ENCODE measurements at regions not wholly inside any gene's neighbourhood (a gene's known extent, or its start where the extent isn't known, plus 50 kb on each side); places are given as distances from the start of the nearest gene placed in this dataset.
A peak's percentile ranks its signal among the peaks of the same experiment; 100 is the strongest.

DNA sequence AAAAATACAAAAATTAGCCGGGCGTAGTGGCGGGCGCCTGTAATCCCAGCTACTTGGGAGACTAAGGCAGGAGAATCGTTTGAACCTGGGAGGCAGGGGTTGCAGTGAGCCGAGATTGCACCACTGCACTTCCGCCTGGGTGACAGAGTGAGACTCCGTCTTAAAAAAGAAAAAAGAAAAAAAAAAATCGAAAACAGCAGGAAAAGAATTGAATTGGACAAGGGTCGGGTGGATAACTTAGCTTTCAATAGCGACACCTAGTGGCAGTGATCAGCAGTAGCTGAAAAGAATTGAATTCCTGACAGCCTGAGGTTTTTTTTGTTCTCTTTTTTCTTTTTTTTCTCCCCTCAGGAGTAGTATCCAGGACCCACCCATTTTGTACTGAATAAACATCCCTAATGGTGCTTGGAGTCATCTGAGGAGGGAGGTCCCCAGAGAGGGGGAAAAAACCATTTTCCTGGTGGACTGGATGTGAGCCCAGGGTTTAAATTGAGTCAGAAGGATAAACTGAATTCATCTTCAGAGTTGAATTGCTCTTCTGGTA is 55.1 kb downstream of the CYCS start:
- DNase-seq (peak; percentile 70), ATAC-seq (ENCODE audit: insufficient read depth, low read depth) (peak; percentile 85)
- no peak overlapping the region for H3K27ac ChIP-seq (ENCODE audit: low read length)
- no peak overlapping the region for H3K4me3 ChIP-seq (ENCODE audit: low read depth in 1 of 2, low read length in 2 of 2)
- H3K79me2 ChIP-seq (ENCODE audit: insufficient read depth, low read length): no peaks in the 10 kb centered on the region
- peak overlapping the region; percentile 37; the same call in 1 of the 2 replicates for H3K4me2 ChIP-seq (ENCODE audit: insufficient read depth, low read length)
- peaks cover 6% of the 10 kb centered on the region; the same call in 1 of the 2 replicates for H3K4me1 ChIP-seq (ENCODE audit: insufficient read depth, low read length)
- no peaks in the 10 kb centered on the region for H3K9me3 ChIP-seq (ENCODE audit: insufficient read depth, low read length, severe bottlenecking)
- H3K9ac ChIP-seq (ENCODE audit: low read depth, low read length): no peak overlapping the region
- H2AFZ ChIP-seq (ENCODE audit: low read depth, low read length): no peak overlapping the region
- TF ChIP-seq EZH2 (IDR thresholded peaks at IDR 0.05; ENCODE audit: borderline replicate concordance, low read depth, low read length, severe bottlenecking): no peak
- TF ChIP-seq, protein P1, sequence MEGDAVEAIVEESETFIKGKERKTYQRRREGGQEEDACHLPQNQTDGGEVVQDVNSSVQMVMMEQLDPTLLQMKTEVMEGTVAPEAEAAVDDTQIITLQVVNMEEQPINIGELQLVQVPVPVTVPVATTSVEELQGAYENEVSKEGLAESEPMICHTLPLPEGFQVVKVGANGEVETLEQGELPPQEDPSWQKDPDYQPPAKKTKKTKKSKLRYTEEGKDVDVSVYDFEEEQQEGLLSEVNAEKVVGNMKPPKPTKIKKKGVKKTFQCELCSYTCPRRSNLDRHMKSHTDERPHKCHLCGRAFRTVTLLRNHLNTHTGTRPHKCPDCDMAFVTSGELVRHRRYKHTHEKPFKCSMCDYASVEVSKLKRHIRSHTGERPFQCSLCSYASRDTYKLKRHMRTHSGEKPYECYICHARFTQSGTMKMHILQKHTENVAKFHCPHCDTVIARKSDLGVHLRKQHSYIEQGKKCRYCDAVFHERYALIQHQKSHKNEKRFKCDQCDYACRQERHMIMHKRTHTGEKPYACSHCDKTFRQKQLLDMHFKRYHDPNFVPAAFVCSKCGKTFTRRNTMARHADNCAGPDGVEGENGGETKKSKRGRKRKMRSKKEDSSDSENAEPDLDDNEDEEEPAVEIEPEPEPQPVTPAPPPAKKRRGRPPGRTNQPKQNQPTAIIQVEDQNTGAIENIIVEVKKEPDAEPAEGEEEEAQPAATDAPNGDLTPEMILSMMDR (IDR thresholded peaks at IDR 0.05; ENCODE audit: borderline replicate concordance, extremely low read depth, low read length, poor library complexity, severe bottlenecking): peak; percentile 88
- no peaks in the 10 kb centered on the region for H3K36me3 ChIP-seq (ENCODE audit: insufficient read depth, low read length)
- H4K20me1 ChIP-seq (ENCODE audit: insufficient read depth, low read length): no peaks in the 10 kb centered on the region
- H3K27me3 ChIP-seq (ENCODE audit: insufficient read depth, low read length, poor library complexity): no peaks in the 10 kb centered on the region

DNA sequence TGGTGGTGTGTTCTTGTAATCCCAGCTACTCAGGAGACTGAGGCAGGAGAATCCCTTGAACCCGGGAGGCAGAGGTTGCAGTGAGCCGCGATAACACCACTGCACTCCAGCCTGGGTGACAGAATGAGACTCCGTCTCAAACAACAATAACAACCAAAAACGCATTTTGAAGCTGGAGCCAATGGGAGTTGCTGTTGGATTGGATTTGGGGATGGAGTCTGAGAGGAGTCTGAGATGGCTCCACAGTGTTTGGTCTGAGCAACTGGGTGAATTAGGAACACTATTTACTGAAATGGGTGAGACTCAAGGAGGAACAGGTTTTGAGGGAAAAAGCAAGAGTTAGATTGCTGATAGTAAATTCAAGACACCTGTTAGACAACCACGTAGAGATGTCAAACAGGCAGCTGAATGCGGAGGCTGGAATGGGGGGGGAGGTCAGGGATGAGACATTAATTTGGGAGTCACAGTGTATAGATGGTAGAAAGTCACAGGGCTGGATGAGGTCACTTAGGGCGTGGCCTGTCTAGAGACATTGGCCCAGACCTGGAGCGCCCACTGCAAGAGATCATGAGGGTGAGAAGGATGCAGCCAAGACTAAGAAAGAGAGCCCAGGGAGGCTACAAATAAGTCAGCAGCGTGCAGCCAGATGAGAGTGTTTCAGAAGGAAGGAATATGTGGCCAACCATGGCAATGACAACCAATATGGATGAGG is 56.4 kb downstream of the CYCS start:
- no peaks in the 10 kb centered on the region for H3K36me3 ChIP-seq (ENCODE audit: insufficient read depth, low read length)
- no peak overlapping the region for H2AFZ ChIP-seq (ENCODE audit: low read depth, low read length)
- H3K27me3 ChIP-seq (ENCODE audit: insufficient read depth, low read length, poor library complexity): no peaks in the 10 kb centered on the region
- H3K27ac ChIP-seq (ENCODE audit: low read length): no peak overlapping the region
- H3K9ac ChIP-seq (ENCODE audit: low read depth, low read length): no peak overlapping the region
- no peak overlapping the region for H3K4me2 ChIP-seq (ENCODE audit: insufficient read depth, low read length)
- H4K20me1 ChIP-seq (ENCODE audit: insufficient read depth, low read length): no peaks in the 10 kb centered on the region
- H3K4me1 ChIP-seq (ENCODE audit: insufficient read depth, low read length): peaks cover 6% of the 10 kb centered on the region; the same call in 1 of the 2 replicates
- DNase-seq (no peak), ATAC-seq (ENCODE audit: insufficient read depth, low read depth) (no peak)
- no peaks in the 10 kb centered on the region for H3K9me3 ChIP-seq (ENCODE audit: insufficient read depth, low read length, severe bottlenecking)
- H3K79me2 ChIP-seq (ENCODE audit: insufficient read depth, low read length): no peaks in the 10 kb centered on the region
- H3K4me3 ChIP-seq (ENCODE audit: low read depth in 1 of 2, low read length in 2 of 2): no peak overlapping the region
- TF ChIP-seq, protein P1 (IDR thresholded peaks at IDR 0.05; ENCODE audit: borderline replicate concordance, extremely low read depth, low read length, poor library complexity, severe bottlenecking): no peak
- TF ChIP-seq EZH2 (IDR thresholded peaks at IDR 0.05; ENCODE audit: borderline replicate concordance, low read depth, low read length, severe bottlenecking): no peak

DNA sequence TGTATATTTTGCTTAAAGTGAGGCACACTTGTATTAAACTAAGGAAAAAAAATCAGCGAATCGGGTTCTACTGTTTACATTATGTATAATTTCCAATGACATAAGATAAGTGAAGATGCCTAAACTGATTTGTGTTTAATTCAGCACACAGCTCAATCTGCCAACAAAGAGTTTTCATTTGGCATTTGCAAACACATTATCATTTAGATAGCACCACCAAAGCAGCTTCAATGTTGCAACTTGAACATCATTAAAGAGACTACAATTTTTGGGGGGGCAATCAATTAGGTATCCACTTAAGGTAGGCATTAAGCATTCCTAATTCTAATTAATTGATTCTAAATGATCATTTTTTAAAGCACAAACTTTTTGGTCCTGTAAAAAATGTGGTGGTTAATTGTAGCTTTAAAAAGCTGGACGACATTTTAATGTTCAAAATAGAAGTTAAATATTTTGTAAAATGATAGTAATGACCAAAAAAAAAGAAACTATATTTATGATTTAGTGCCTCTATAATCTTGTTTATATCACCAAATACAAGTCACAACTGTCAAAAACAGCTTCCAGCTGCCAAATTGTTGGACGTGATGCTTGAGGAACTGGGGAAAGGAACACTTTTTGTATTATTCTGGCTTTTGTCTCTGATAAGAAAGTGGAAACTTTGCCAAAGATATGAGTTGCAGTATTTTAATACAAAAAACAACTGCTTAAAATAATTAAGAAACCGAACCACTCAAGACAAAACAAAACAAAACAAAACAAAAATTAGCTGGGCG is 57.1 kb downstream of the CYCS start:
- Histone ChIP-seq H3K27ac (ENCODE audit: low read length) (no peak overlapping the region), H3K9ac (ENCODE audit: low read depth, low read length) (no peak overlapping the region), H3K36me3 (ENCODE audit: insufficient read depth, low read length) (no peaks in the 10 kb centered on the region), H3K4me2 (ENCODE audit: insufficient read depth, low read length) (no peak overlapping the region), H2AFZ (ENCODE audit: low read depth, low read length) (no peak overlapping the region), H3K4me3 (ENCODE audit: low read depth in 1 of 2, low read length in 2 of 2) (no peak overlapping the region), H3K9me3 (ENCODE audit: insufficient read depth, low read length, severe bottlenecking) (no peaks in the 10 kb centered on the region), H4K20me1 (ENCODE audit: insufficient read depth, low read length) (no peaks in the 10 kb centered on the region), H3K27me3 (ENCODE audit: insufficient read depth, low read length, poor library complexity) (no peaks in the 10 kb centered on the region), H3K79me2 (ENCODE audit: insufficient read depth, low read length) (no peaks in the 10 kb centered on the region), H3K4me1 (ENCODE audit: insufficient read depth, low read length) (peaks cover 6% of the 10 kb centered on the region; the same call in 1 of the 2 replicates)
- ATAC-seq (ENCODE audit: insufficient read depth, low read depth) (no peak), DNase-seq (no peak)
- no peak for TF ChIP-seq EZH2 (IDR thresholded peaks at IDR 0.05; ENCODE audit: borderline replicate concordance, low read depth, low read length, severe bottlenecking)
- TF ChIP-seq, protein P1 (IDR thresholded peaks at IDR 0.05; ENCODE audit: borderline replicate concordance, extremely low read depth, low read length, poor library complexity, severe bottlenecking): no peak

All from DND-41 (cell line).